CD4-positive, alpha-beta T cell (primary cell): ENCODE measurements at regions not wholly inside any gene's neighbourhood (a gene's known extent, or its start where the extent isn't known, plus 50 kb on each side); places are given as distances from the start of the nearest gene placed in this dataset.

Experiments used
- ATAC-seq: fragments of 200-7000 bp; cut with Tn5 transposase; one replicate; pipeline ENCODE4 v1.10.0; 2022; ENCODE audit warnings: mild to moderate bottlenecking; ENCODE audit not compliant: poor library complexity
- CTCF ChIA-PET: fragments of 350-600 bp; sonication (Branson Sonifier 250); formaldehyde crosslinking; loops from one replicate; lab custom pipeline; 2021; ENCODE audit warnings: antibody characterized with exemption, inconsistent platforms; lab: Charles Lee
- POLR2A ChIA-PET: fragments of 350-600 bp; sonication (Branson Sonifier 250); formaldehyde crosslinking; loops from one replicate; lab custom pipeline; 2021; ENCODE audit warnings: antibody characterized with exemption, inconsistent platforms; lab: Charles Lee
- DNase-seq, 14 experiments: peaks; one replicate each; pipeline ENCODE4 v3.0.0-alpha.2; 2013 to 2020; ENCODE audit warnings: mixed read lengths in 2 of 14
- H3K27ac ChIP-seq, 2 donors: one replicate each; pipeline versions ENCODE4 v1.5.1 to v1.7.0; 2013; ENCODE audit warnings: low read length in 2 of 2, low read depth in 1 of 2, mild to moderate bottlenecking in 1 of 2
- H3K27me3 ChIP-seq, 2 experiments: 1 replicate in 1 of 2; 2 replicates in 1 of 2; pipeline versions ENCODE4 v1.6.1 to v1.7.0; 2013; ENCODE audit warnings: low read length in 2 of 2, control low read depth in 1 of 2, mild to moderate bottlenecking in 1 of 2, moderate library complexity in 1 of 2; ENCODE audit not compliant: insufficient read depth in 2 of 2, control insufficient read depth in 1 of 2
- H3K36me3 ChIP-seq: one replicate; pipeline ENCODE4 v1.6.1; 2013; ENCODE audit warnings: low read length, control low read depth; ENCODE audit not compliant: insufficient read depth
- H3K4me1 ChIP-seq: one replicate; pipeline ENCODE4 v1.6.1; 2013; ENCODE audit warnings: low read length, control low read depth; ENCODE audit not compliant: insufficient read depth
- H3K4me3 ChIP-seq: one replicate; pipeline ENCODE4 v1.5.1; 2013; ENCODE audit warnings: mild to moderate bottlenecking, low read length, moderate library complexity
- H3K9me3 ChIP-seq, 2 experiments: 1 replicate in 1 of 2; 2 replicates in 1 of 2; pipeline versions ENCODE4 v1.6.1 to v1.7.0; 2013; ENCODE audit warnings: low read length in 2 of 2, mild to moderate bottlenecking in 2 of 2, control low read depth in 1 of 2, moderate library complexity in 1 of 2; ENCODE audit not compliant: control insufficient read depth in 1 of 2, insufficient read depth in 1 of 2
- H3K27ac Mint-ChIP-seq: one replicate; pipeline ENCODE4 v1.8.0; 2020; ENCODE audit warnings: mixed read lengths
- H3K27me3 Mint-ChIP-seq: one replicate; pipeline ENCODE4 v1.8.0; 2021; ENCODE audit warnings: mixed read lengths
- H3K36me3 Mint-ChIP-seq: one replicate; pipeline ENCODE4 v1.8.0; 2021; ENCODE audit warnings: low read depth, mixed read lengths
- H3K4me1 Mint-ChIP-seq: one replicate; pipeline ENCODE4 v1.8.0; 2021; ENCODE audit warnings: low read depth, mixed read lengths
- H3K4me3 Mint-ChIP-seq: one replicate; pipeline ENCODE4 v1.8.0; 2020; ENCODE audit warnings: mild to moderate bottlenecking, mixed read lengths
- H3K9me3 Mint-ChIP-seq: one replicate; pipeline ENCODE4 v1.8.0; 2020; ENCODE audit warnings: mixed read lengths
- CTCF ChIP-seq: fragments of 200-600 bp; IDR thresholded peaks from one replicate; pipeline ENCODE4 v1.8.0; 2022; ENCODE audit warnings: antibody characterized with exemption, mild to moderate bottlenecking
- intact Hi-C, 2 experiments: fragments of 100-400 bp; cut with DNase I in 1 of 2; cut with micrococcal nuclease in 1 of 2; formaldehyde crosslinking; loops; one replicate each; pipeline versions ENCODE4 v1.15.1 to v1.9.0; 2023 to 2025; cut with DNase I, micrococcal nuclease

DNA sequence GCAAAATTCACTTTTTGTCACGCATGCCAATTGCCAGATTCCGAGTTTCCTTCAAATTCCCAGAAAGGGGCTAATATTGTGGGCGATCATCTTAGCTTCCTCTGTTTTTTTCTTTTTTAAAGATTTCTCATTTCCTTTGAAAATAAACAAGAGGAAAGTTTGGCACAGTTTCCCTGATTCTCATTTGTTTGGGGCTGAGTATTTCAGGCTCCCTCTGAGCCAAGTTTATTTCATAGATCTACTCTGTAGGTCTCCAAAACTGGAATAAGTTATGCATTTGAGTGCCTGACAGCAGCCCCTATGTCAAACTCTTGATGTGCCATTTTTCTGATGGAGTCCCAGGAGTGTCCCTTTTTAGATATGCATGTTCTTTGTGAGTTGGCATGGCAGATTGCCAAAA, 1297.2 kb upstream of the WWC1 start:
- no peak overlapping the region for H3K27ac Mint-ChIP-seq
- ATAC-seq (no peak), DNase-seq (no peak)
- Histone ChIP-seq H3K27ac (no peak overlapping the region), H3K27me3 (no peaks in the 10 kb centered on the region), H3K9me3 (peaks cover 0 to 8% of the 10 kb centered on the region in 2 experiments), H3K4me1 (no peaks in the 10 kb centered on the region), H3K36me3 (no peaks in the 10 kb centered on the region), H3K4me3 (no peak overlapping the region)
- TF ChIP-seq CTCF, result no peak
- no peaks in the 10 kb centered on the region for H3K36me3 Mint-ChIP-seq
- POLR2A ChIA-PET, result interaction anchor here (0.6 kb wide), 1 partner anchor 1434 kb away, joined by 3 read pairs; no protein-coding TSS in a partner anchor
- H3K4me3 Mint-ChIP-seq, result no peak overlapping the region
- no peaks in the 10 kb centered on the region for H3K4me1 Mint-ChIP-seq
- peaks cover 3% of the 10 kb centered on the region for H3K9me3 Mint-ChIP-seq
- CTCF ChIA-PET, result no interaction called here
- H3K27me3 Mint-ChIP-seq, result no peaks in the 10 kb centered on the region
- intact Hi-C loops, result no loop called here

DNA sequence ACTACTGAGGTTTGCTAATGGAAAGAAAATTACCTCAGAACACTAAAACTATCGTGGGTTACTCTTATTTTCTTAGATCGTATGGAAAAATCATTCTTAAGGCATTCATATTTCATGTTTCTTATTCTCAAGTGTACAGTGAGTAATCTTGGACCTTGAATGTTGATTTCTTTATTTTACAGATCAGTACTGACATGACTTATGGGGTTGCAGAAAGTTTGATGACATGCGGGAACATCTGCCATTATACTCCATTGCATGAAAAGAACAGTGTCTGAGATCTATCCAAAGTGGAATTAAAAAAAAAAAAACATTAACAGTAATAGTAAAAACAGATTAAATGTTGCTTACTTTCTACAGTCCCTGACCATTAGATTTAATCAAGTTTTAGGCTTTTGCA, 1290.2 kb upstream of the WWC1 start:
- no peaks in the 10 kb centered on the region for H3K27me3 Mint-ChIP-seq
- intact Hi-C loops, result no loop called here
- Histone ChIP-seq H3K4me3 (no peak overlapping the region), H3K27ac (no peak overlapping the region), H3K36me3 (no peaks in the 10 kb centered on the region), H3K4me1 (no peaks in the 10 kb centered on the region), H3K27me3 (no peaks in the 10 kb centered on the region), H3K9me3 (peaks cover 0 to under 1% of the 10 kb centered on the region in 2 experiments)
- H3K4me1 Mint-ChIP-seq, result no peaks in the 10 kb centered on the region
- DNase-seq, result no peak
- ChIA-PET POLR2A (no interaction called here), CTCF (no interaction called here)
- no peaks in the 10 kb centered on the region for H3K36me3 Mint-ChIP-seq
- no peak overlapping the region for H3K27ac Mint-ChIP-seq
- H3K9me3 Mint-ChIP-seq, result peaks cover 3% of the 10 kb centered on the region
- no peak for ATAC-seq
- H3K4me3 Mint-ChIP-seq, result no peak overlapping the region
- TF ChIP-seq CTCF, result no peak

DNA sequence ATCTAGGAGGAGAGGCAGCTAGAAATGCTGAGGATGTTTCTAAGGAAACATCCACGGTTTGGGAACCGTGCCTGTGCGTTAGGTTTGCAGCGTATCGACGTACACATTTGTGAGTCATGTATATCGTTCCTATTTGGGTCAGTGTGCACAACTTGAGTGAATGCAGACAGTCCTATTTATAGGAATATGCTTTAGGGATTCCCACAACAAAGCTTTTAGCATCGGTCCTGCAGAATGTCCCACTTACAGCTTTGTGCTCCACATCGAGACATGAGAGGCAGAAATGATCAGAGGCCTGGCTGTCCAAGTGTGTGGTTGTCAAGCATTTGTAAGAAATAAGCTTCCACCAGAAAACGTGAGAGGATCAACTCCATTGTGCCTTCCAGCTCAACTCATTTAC, 1282.7 kb upstream of the WWC1 start:
- DNase-seq (no peak), ATAC-seq (no peak)
- H3K27me3 Mint-ChIP-seq, result no peaks in the 10 kb centered on the region
- H3K4me1 Mint-ChIP-seq, result no peaks in the 10 kb centered on the region
- Histone ChIP-seq H3K27me3 (no peaks in the 10 kb centered on the region), H3K4me3 (no peak overlapping the region), H3K9me3 (peaks cover 0 to 4% of the 10 kb centered on the region in 2 experiments), H3K4me1 (no peaks in the 10 kb centered on the region), H3K27ac (no peak overlapping the region), H3K36me3 (no peaks in the 10 kb centered on the region)
- no peaks in the 10 kb centered on the region for H3K36me3 Mint-ChIP-seq
- H3K4me3 Mint-ChIP-seq, result no peak overlapping the region
- POLR2A ChIA-PET, result no interaction called here
- no peak overlapping the region for H3K27ac Mint-ChIP-seq
- no peak for TF ChIP-seq CTCF
- H3K9me3 Mint-ChIP-seq, result peaks cover 7% of the 10 kb centered on the region
- CTCF ChIA-PET, result no interaction called here
- intact Hi-C loops, result no loop called here
